ENCODE measurements at regions not wholly inside any gene's neighbourhood (a gene's known extent, or its start where the extent isn't known, plus 50 kb on each side); places are given as distances from the start of the nearest gene placed in this dataset.

DNA sequence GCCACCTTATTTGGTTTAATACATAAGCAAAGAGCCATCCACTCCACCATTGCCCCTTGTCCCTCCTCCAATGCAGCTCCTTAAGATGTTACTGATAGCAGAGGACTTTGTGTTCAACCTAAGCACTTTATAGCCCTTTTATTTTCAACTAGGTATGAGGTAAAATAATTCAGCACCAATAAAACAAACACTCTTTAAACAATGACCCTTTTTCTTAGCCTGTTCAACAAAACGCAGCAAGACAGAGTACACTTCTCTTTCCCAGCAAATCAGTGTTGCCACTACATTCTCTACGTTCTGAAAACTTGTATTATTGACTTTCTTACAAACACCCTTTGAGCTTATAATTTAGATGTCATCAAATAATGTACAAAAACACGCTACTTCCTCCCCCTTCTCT is 104.0 kb upstream of the IGLL5 start:
- ChIA-PET POLR2A (no interaction called here), CTCF (interaction anchor here (0.7 to 1.7 kb wide), 3 partner anchors 30 to 174 kb away, joined by 3 to 5 read pairs (median 4); no protein-coding TSS in a partner anchor)
- DNase-seq: no peak
- no peak overlapping the region for H3K27ac Mint-ChIP-seq
- intact Hi-C loops (cut with micrococcal nuclease): no loop called here
- no peak for ATAC-seq (ENCODE audit: low read depth)
- no peaks in the 10 kb centered on the region for H3K9me3 Mint-ChIP-seq
- no peaks in the 10 kb centered on the region for H3K4me1 Mint-ChIP-seq
- H3K4me3 Mint-ChIP-seq: no peak overlapping the region
- TF ChIP-seq, protein P1, sequence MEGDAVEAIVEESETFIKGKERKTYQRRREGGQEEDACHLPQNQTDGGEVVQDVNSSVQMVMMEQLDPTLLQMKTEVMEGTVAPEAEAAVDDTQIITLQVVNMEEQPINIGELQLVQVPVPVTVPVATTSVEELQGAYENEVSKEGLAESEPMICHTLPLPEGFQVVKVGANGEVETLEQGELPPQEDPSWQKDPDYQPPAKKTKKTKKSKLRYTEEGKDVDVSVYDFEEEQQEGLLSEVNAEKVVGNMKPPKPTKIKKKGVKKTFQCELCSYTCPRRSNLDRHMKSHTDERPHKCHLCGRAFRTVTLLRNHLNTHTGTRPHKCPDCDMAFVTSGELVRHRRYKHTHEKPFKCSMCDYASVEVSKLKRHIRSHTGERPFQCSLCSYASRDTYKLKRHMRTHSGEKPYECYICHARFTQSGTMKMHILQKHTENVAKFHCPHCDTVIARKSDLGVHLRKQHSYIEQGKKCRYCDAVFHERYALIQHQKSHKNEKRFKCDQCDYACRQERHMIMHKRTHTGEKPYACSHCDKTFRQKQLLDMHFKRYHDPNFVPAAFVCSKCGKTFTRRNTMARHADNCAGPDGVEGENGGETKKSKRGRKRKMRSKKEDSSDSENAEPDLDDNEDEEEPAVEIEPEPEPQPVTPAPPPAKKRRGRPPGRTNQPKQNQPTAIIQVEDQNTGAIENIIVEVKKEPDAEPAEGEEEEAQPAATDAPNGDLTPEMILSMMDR (IDR thresholded peaks at IDR 0.05): no peak
- H3K27me3 Mint-ChIP-seq: peaks cover 4% of the 10 kb centered on the region
- no peaks in the 10 kb centered on the region for H3K36me3 Mint-ChIP-seq (ENCODE audit: low read depth)

DNA sequence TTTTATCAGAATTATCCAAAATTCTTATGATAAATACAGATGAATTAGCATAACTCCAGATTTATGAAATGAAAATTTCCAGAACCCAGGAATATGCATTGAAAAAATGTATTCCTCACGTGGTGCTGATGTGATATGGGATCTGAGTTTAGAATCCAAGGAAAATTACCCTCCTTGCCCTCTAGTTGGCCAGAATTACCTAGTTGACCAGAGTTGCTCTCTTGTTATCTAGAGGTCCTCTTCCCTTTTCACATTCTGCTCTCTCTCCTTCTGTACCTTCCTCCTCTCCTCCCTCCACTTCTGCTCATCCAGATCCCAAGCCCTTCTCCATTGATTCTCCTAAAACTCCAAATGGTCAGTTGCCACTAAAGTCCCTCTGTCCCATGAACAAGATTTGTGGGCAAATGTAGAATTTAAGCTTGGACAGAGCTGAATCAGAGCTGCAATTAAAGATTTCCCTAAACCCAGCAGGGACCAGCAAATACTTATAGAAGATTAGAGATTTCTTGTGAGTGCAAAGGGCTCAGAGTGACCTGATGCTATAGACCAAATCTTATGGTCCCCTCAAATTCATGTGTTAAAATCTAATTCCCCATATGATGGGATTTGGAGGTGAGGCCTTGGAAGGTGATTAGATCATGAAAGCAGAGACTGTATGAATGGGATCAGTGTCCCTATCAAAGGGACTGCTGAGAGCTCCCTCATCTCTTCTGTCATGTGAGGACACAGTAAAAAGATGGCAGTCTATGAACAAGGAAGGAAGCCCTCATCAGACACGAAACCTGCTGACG is 103.2 kb upstream of the IGLL5 start:
- intact Hi-C loops (cut with micrococcal nuclease): no loop called here
- POLR2A ChIA-PET: no interaction called here
- TF ChIP-seq, protein P1 (IDR thresholded peaks at IDR 0.05): no peak
- Mint-ChIP-seq H3K4me1 (no peaks in the 10 kb centered on the region), H3K27ac (no peak overlapping the region), H3K4me3 (no peak overlapping the region), H3K9me3 (no peaks in the 10 kb centered on the region), H3K27me3 (peaks cover 4% of the 10 kb centered on the region), H3K36me3 (ENCODE audit: low read depth) (no peaks in the 10 kb centered on the region)
- DNase-seq (no peak), ATAC-seq (ENCODE audit: low read depth) (no peak)
- CTCF ChIA-PET: interaction anchor here (0.7 to 1.7 kb wide), 2 partner anchors 39 to 173 kb away, joined by 3 to 4 read pairs; no protein-coding TSS in a partner anchor

DNA sequence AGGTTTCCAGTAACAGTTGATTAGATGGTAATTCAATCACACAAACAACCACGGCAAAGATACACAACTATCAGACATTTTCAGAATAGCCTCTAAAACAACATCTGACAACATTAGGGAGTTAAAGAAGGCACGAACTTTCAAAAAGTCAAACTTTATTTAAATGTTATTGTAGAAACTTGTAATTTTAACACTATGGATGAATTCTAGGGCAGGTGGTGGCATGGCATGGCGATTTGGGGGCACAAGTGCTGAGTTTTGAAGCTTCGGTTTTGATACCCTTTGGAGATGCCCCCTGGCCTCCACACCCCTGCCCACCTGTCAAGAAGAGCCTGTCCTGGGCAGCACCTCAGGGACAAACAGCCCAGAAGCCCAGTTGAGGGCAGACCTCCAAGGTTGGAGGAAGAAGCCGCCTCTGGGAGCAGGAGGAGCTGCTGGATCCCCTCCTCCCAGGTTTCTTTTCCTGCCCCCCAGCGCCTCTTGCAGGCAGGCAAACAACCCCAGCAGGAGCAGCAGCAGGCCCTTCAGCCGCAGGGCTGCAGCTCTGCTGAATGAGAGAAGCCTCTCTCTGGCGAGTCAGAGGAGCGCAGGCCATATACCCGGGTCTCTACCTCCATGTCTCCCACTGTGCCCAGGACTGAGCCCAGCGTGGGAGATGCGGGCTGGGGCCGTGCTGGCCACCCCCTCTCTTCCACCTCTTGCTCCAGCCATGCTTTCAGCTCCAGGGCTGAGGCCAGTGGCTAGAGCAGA is 102.1 kb upstream of the IGLL5 start:
- no peak overlapping the region for H3K27ac Mint-ChIP-seq
- TF ChIP-seq, protein P1 (IDR thresholded peaks at IDR 0.05): no peak
- H3K36me3 Mint-ChIP-seq (ENCODE audit: low read depth): no peaks in the 10 kb centered on the region
- H3K4me1 Mint-ChIP-seq: no peaks in the 10 kb centered on the region
- peaks cover 4% of the 10 kb centered on the region for H3K27me3 Mint-ChIP-seq
- POLR2A ChIA-PET: no interaction called here
- no peak overlapping the region for H3K4me3 Mint-ChIP-seq
- ATAC-seq (ENCODE audit: low read depth) (no peak), DNase-seq (no peak)
- CTCF ChIA-PET: interaction anchor here (4.2 kb wide), 1 partner anchor 170 kb away, joined by 89 read pairs; no protein-coding TSS in a partner anchor
- intact Hi-C loops (cut with micrococcal nuclease): no loop called here
- no peaks in the 10 kb centered on the region for H3K9me3 Mint-ChIP-seq

DNA sequence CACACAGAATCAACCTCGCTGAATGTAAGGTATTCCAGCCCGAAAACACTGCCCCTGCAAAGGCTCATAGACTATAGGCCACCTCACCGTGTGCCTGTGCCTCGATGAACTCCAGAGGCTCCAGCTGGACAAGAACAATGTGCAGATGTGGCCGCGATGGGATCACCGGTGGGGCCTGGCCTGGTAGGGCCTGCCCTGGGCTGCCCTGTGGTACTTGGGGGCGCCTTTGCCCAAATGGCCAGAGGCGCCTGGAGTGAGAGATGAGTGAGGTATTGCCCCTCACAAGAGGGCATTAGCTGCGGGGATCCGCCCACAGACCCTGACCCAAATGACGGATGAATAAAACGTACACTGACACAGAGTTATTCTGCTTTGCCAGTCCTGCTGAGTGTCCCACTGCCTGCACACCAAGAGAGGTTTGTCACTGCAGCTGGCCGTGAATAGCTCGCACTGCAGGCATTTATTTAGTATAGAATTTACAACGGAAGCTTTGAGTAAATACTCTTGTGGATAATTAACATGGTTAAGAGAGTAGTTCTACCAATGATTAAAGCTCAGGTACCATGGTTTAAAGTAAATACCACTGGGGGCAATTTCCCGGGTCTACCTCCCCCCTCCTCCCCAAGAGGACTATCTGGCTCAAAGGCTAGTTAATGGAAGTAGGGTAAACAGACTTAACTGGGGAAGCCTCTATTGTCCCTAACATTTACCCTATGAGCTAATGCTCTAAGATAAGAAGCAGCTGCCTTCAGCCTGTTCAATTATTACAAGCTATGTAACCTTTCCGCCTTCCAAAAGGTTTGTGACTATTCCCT is 101.1 kb upstream of the IGLL5 start:
- H3K36me3 Mint-ChIP-seq (ENCODE audit: low read depth): no peaks in the 10 kb centered on the region
- H3K4me3 Mint-ChIP-seq: no peak overlapping the region
- ChIA-PET CTCF (interaction anchor here (1.3 to 4.2 kb wide), 4 partner anchors 23 to 169 kb away, joined by 4 to 89 read pairs (median 27); no protein-coding TSS in a partner anchor), POLR2A (no interaction called here)
- DNase-seq (no peak), ATAC-seq (ENCODE audit: low read depth) (no peak)
- peaks cover 4% of the 10 kb centered on the region for H3K27me3 Mint-ChIP-seq
- TF ChIP-seq, protein P1 (IDR thresholded peaks at IDR 0.05): no peak
- no peaks in the 10 kb centered on the region for H3K4me1 Mint-ChIP-seq
- intact Hi-C loops (cut with micrococcal nuclease): no loop called here
- no peak overlapping the region for H3K27ac Mint-ChIP-seq
- H3K9me3 Mint-ChIP-seq: no peaks in the 10 kb centered on the region

Measured in activated B cell treated with CpG ODN at 0.5 μM for 24 hours (primary cell).